ENCODE measurements at regions not wholly inside any gene's neighbourhood (a gene's known extent, or its start where the extent isn't known, plus 50 kb on each side); places are given as distances from the start of the nearest gene placed in this dataset.

GRCh38 chr11:29009426-29009825 lies 901.2 kb downstream of the METTL15 start:
- Mint-ChIP-seq H3K27ac (ENCODE audit: unreplicated experiment) (no peak overlapping the region), H3K27me3 (ENCODE audit: low read depth, unreplicated experiment) (no peaks in the 10 kb centered on the region), H3K4me1 (ENCODE audit: low read depth, unreplicated experiment) (no peaks in the 10 kb centered on the region), H3K36me3 (ENCODE audit: low read depth, unreplicated experiment) (no peaks in the 10 kb centered on the region), H3K9me3 (ENCODE audit: unreplicated experiment) (no peaks in the 10 kb centered on the region), H3K4me3 (ENCODE audit: unreplicated experiment) (no peak overlapping the region)
- no peaks in the 10 kb centered on the region for H3K9me3 ChIP-seq (ENCODE audit: insufficient read depth, low read depth, low read length)
- H3K36me3 ChIP-seq (ENCODE audit: insufficient read depth, low read length): no peaks in the 10 kb centered on the region
- H3K27me3 ChIP-seq (ENCODE audit: insufficient read depth, low read length): no peaks in the 10 kb centered on the region
- H3K79me2 ChIP-seq (ENCODE audit: insufficient read depth, low read length): no peaks in the 10 kb centered on the region
- H3K4me2 ChIP-seq (ENCODE audit: low read length): no peak overlapping the region
- H2AFZ ChIP-seq (ENCODE audit: low read depth, low read length): no peak overlapping the region
- TF ChIP-seq CTCF (IDR thresholded peaks at IDR 0.05; ENCODE audit: insufficient read depth, low read depth, low read length) (no peak), EZH2 (IDR thresholded peaks at IDR 0.05; ENCODE audit: insufficient read depth, low read length) (no peak)
- no peaks in the 10 kb centered on the region for H4K20me1 ChIP-seq (ENCODE audit: insufficient read depth, low read length)
- FAIRE-seq: peak; percentile 68
- peak; percentile 82 for DNase-seq (ENCODE audit: low read depth)
- H3K9ac ChIP-seq (ENCODE audit: low read length): no peak overlapping the region
- H3K4me1 ChIP-seq (ENCODE audit: insufficient read depth, low read length): no peaks in the 10 kb centered on the region
- no peak overlapping the region for H3K27ac ChIP-seq (ENCODE audit: low read depth, low read length)
- no peak overlapping the region for H3K4me3 ChIP-seq (ENCODE audit: insufficient read depth, low read depth, low read length)

DNA sequence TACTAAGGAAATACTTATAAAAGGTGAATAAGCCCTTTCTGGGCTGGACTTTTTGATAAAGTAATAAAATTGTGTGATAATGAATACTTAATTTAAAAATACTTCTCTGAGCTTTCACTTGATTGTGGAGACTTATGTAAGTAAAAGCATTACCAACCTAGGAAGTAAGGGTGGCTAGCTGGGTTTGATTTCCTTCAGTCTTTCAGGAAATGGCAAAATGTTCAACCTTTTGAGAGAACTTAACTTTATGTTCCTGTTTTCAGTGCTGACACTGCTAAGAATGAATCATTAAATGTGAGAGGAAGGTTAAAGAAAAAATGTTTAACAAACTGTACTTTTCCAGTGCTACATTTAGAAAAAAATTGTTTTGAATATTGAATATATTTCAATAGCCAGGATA lies 900.3 kb downstream of the METTL15 start:
- DNase-seq (ENCODE audit: low read depth): no peak
- H3K27ac ChIP-seq (ENCODE audit: low read depth, low read length): no peak overlapping the region
- H3K27me3 ChIP-seq (ENCODE audit: insufficient read depth, low read length): no peaks in the 10 kb centered on the region
- no peak overlapping the region for H3K9ac ChIP-seq (ENCODE audit: low read length)
- no peak overlapping the region for H2AFZ ChIP-seq (ENCODE audit: low read depth, low read length)
- Mint-ChIP-seq H3K27me3 (ENCODE audit: low read depth, unreplicated experiment) (no peaks in the 10 kb centered on the region), H3K27ac (ENCODE audit: unreplicated experiment) (no peak overlapping the region), H3K9me3 (ENCODE audit: unreplicated experiment) (no peaks in the 10 kb centered on the region), H3K4me3 (ENCODE audit: unreplicated experiment) (no peak overlapping the region), H3K4me1 (ENCODE audit: low read depth, unreplicated experiment) (no peaks in the 10 kb centered on the region), H3K36me3 (ENCODE audit: low read depth, unreplicated experiment) (no peaks in the 10 kb centered on the region)
- no peaks in the 10 kb centered on the region for H3K9me3 ChIP-seq (ENCODE audit: insufficient read depth, low read depth, low read length)
- H3K4me1 ChIP-seq (ENCODE audit: insufficient read depth, low read length): no peaks in the 10 kb centered on the region
- H3K4me2 ChIP-seq (ENCODE audit: low read length): no peak overlapping the region
- no peak for FAIRE-seq
- H4K20me1 ChIP-seq (ENCODE audit: insufficient read depth, low read length): no peaks in the 10 kb centered on the region
- TF ChIP-seq CTCF (IDR thresholded peaks at IDR 0.05; ENCODE audit: insufficient read depth, low read depth, low read length) (no peak), EZH2 (IDR thresholded peaks at IDR 0.05; ENCODE audit: insufficient read depth, low read length) (no peak)
- H3K36me3 ChIP-seq (ENCODE audit: insufficient read depth, low read length): no peaks in the 10 kb centered on the region
- no peaks in the 10 kb centered on the region for H3K79me2 ChIP-seq (ENCODE audit: insufficient read depth, low read length)
- H3K4me3 ChIP-seq (ENCODE audit: insufficient read depth, low read depth, low read length): no peak overlapping the region

- Histone ChIP-seq H3K4me3 (ENCODE audit: insufficient read depth, low read depth, low read length) (no peak overlapping the region), H3K79me2 (ENCODE audit: insufficient read depth, low read length) (no peaks in the 10 kb centered on the region), H4K20me1 (ENCODE audit: insufficient read depth, low read length) (no peaks in the 10 kb centered on the region), H3K27me3 (ENCODE audit: insufficient read depth, low read length) (no peaks in the 10 kb centered on the region), H3K4me1 (ENCODE audit: insufficient read depth, low read length) (no peaks in the 10 kb centered on the region), H3K36me3 (ENCODE audit: insufficient read depth, low read length) (no peaks in the 10 kb centered on the region), H3K9me3 (ENCODE audit: insufficient read depth, low read depth, low read length) (no peaks in the 10 kb centered on the region), H3K4me2 (ENCODE audit: low read length) (no peak overlapping the region), H3K9ac (ENCODE audit: low read length) (no peak overlapping the region), H2AFZ (ENCODE audit: low read depth, low read length) (no peak overlapping the region), H3K27ac (ENCODE audit: low read depth, low read length) (no peak overlapping the region)
- DNase-seq (ENCODE audit: low read depth) (no peak), FAIRE-seq (no peak)
- no peak for TF ChIP-seq CTCF (IDR thresholded peaks at IDR 0.05; ENCODE audit: insufficient read depth, low read depth, low read length)
- TF ChIP-seq EZH2 (IDR thresholded peaks at IDR 0.05; ENCODE audit: insufficient read depth, low read length): no peak
- no peaks in the 10 kb centered on the region for H3K36me3 Mint-ChIP-seq (ENCODE audit: low read depth, unreplicated experiment)
- H3K27me3 Mint-ChIP-seq (ENCODE audit: low read depth, unreplicated experiment): no peaks in the 10 kb centered on the region
- H3K27ac Mint-ChIP-seq (ENCODE audit: unreplicated experiment): no peak overlapping the region
- no peaks in the 10 kb centered on the region for H3K9me3 Mint-ChIP-seq (ENCODE audit: unreplicated experiment)
- no peaks in the 10 kb centered on the region for H3K4me1 Mint-ChIP-seq (ENCODE audit: low read depth, unreplicated experiment)
- no peak overlapping the region for H3K4me3 Mint-ChIP-seq (ENCODE audit: unreplicated experiment)
Measured at GRCh38 chr11:29006668-29007067, 898.5 kb downstream of the METTL15 start.
